Endothelial cell of umbilical vein (primary cell): ENCODE measurements at regions not wholly inside any gene's neighbourhood (a gene's known extent, or its start where the extent isn't known, plus 50 kb on each side); places are given as distances from the start of the nearest gene placed in this dataset.

Experiments used
- BruUV-seq: library from RNA; stranded (reverse); fragments of 400-500 nt; replicated peaks from 2 replicates; lab custom pipeline; 2021; lab: Mats Ljungman, UMichigan
- CTCF ChIA-PET: fragments of 300-600, 350-600 bp; sonication (Branson Sonifier 250); formaldehyde crosslinking; loops from one replicate; lab custom pipeline; 2021; ENCODE audit warnings: antibody characterized with exemption, inconsistent platforms; lab: Charles Lee
- POLR2A ChIA-PET: fragments of 300-600, 350-600 bp; sonication (Branson Sonifier 250); formaldehyde crosslinking; loops from one replicate; lab custom pipeline; 2021; ENCODE audit warnings: antibody characterized with exemption, inconsistent platforms; lab: Charles Lee
- DNase-seq: peaks from one replicate; pipeline ENCODE4 v3.0.0-alpha.2; 2011; ENCODE audit warnings: low read depth, low spot score
- FAIRE-seq: peaks from 2 replicates; lab custom pipeline; 2011; peaks lifted over from hg19 to GRCh38; lab: Jason Lieb, UNC
- H2AFZ ChIP-seq: 2 replicates; pipeline ENCODE4 v1.6.0; 2012; ENCODE audit warnings: low read depth, low read length, control low read depth, inconsistent platforms
- H3K27ac ChIP-seq: 2 replicates; pipeline ENCODE4 v1.5.1; 2011; ENCODE audit warnings: low read depth, mild to moderate bottlenecking, control low read depth, low read length, moderate library complexity; ENCODE audit not compliant: insufficient read depth
- H3K27me3 ChIP-seq, 2 experiments: 2 replicates each; pipeline versions ENCODE4 v1.6.0 to v1.6.1; 2011; ENCODE audit warnings: low read length in 2 of 2, mixed read lengths in 1 of 2; ENCODE audit not compliant: control insufficient read depth in 2 of 2, insufficient read depth in 2 of 2
- H3K36me3 ChIP-seq, 2 experiments: 2 replicates in 1 of 2; 3 replicates in 1 of 2; pipeline ENCODE4 v1.5.1; 2011; ENCODE audit warnings: low read length in 2 of 2, mild to moderate bottlenecking in 1 of 2, moderate library complexity in 1 of 2; ENCODE audit not compliant: control insufficient read depth in 2 of 2, insufficient read depth in 2 of 2; ENCODE audit errors: extremely low read depth in 1 of 2
- H3K4me1 ChIP-seq: 3 replicates; pipeline ENCODE4 v1.5.1; 2011; ENCODE audit warnings: mild to moderate bottlenecking, low read length; ENCODE audit not compliant: control insufficient read depth, insufficient read depth; ENCODE audit errors: extremely low read depth
- H3K4me2 ChIP-seq: 2 replicates; pipeline ENCODE4 v1.6.1; 2011; ENCODE audit warnings: low read length, control low read depth, mixed read lengths; ENCODE audit not compliant: insufficient read depth
- H3K4me3 ChIP-seq, 3 experiments: fragments of 200-600 bp in 1 of 3; sonication (generic), shearing (Covaris generic) in 1 of 3; replicated peaks in 1 of 3; 2 replicates each; pipeline ENCODE4 v1.5.1; 2011 to 2016; ENCODE audit warnings: control low read depth in 3 of 3, low read length in 3 of 3, mild to moderate bottlenecking in 2 of 3, inconsistent platforms in 1 of 3, low read depth in 1 of 3, moderate library complexity in 1 of 3; ENCODE audit not compliant: insufficient read depth in 1 of 3
- H3K79me2 ChIP-seq: 2 replicates; pipeline ENCODE4 v1.6.0; 2012; ENCODE audit warnings: low read length, inconsistent platforms; ENCODE audit not compliant: control insufficient read depth, insufficient read depth
- H3K9ac ChIP-seq: replicated peaks from 2 replicates; pipeline ENCODE3; 2011; ENCODE audit warnings: low read length, control low read depth; ENCODE audit not compliant: insufficient read depth; ENCODE audit errors: extremely low read depth
- H3K9me1 ChIP-seq: replicated peaks from 3 replicates; pipeline ENCODE4 v1.6.0; 2011; ENCODE audit warnings: mild to moderate bottlenecking, low read length; ENCODE audit not compliant: control insufficient read depth, insufficient read depth; ENCODE audit errors: extremely low read depth
- H3K9me3 ChIP-seq: replicated peaks from 2 replicates; pipeline ENCODE4 v1.5.1; 2012; ENCODE audit warnings: low read length, inconsistent platforms; ENCODE audit not compliant: control insufficient read depth, insufficient read depth
- H4K20me1 ChIP-seq: replicated peaks from 2 replicates; pipeline ENCODE3; 2011; ENCODE audit warnings: mild to moderate bottlenecking, low read length; ENCODE audit not compliant: control insufficient read depth, insufficient read depth; ENCODE audit errors: extremely low read depth
- EZH2 ChIP-seq: IDR thresholded peaks from 2 replicates; pipeline ENCODE4 v1.6.1; 2012; ENCODE audit warnings: borderline replicate concordance, low read depth, mild to moderate bottlenecking, moderate library complexity, low read length, inconsistent platforms; ENCODE audit not compliant: severe bottlenecking
- FOS ChIP-seq: IDR thresholded peaks from 2 replicates; pipeline ENCODE4 v1.6.1; 2011; ENCODE audit warnings: mild to moderate bottlenecking, low read length, moderate library complexity, borderline replicate concordance; ENCODE audit not compliant: insufficient read depth
- GATA2 ChIP-seq: IDR thresholded peaks from 2 replicates; pipeline ENCODE4 v1.7.0; 2011; ENCODE audit warnings: low read depth, mild to moderate bottlenecking, moderate library complexity, mixed read lengths, low read length; ENCODE audit not compliant: insufficient read length, insufficient read depth
- JUN ChIP-seq: IDR thresholded peaks from 2 replicates; pipeline ENCODE4 v1.6.1; 2011; ENCODE audit warnings: borderline replicate concordance, low read depth; ENCODE audit not compliant: insufficient read length, insufficient read depth
- MAX ChIP-seq: IDR thresholded peaks from 2 replicates; pipeline ENCODE4 v1.6.1; 2011; ENCODE audit not compliant: insufficient read depth, insufficient read length
- MYC ChIP-seq: IDR thresholded peaks from one replicate; pipeline ENCODE4 v1.6.1; 2011; ENCODE audit warnings: mild to moderate bottlenecking, low read depth, low read length
- POLR2A ChIP-seq: IDR thresholded peaks from 2 replicates; pipeline ENCODE4 v1.6.1; 2012; ENCODE audit warnings: low read depth, mild to moderate bottlenecking, control low read depth, low read length
- POLR2AphosphoS5 ChIP-seq: IDR thresholded peaks from 2 replicates; pipeline ENCODE4 v1.6.1; 2012; ENCODE audit warnings: low read depth, mild to moderate bottlenecking, control low read depth, low read length, moderate library complexity; ENCODE audit not compliant: insufficient read depth
- dilution Hi-C: fragments of 300-500 bp; cut with MboI; formaldehyde crosslinking; loops from one replicate; pipeline ENCODE4 v1.15.0; 2019; ENCODE audit warnings: low sequenced_read_pairs; ENCODE audit not compliant: extremely low pct_ligation_motif_present
- intact Hi-C: fragments of 100-400 bp; cut with micrococcal nuclease; formaldehyde crosslinking; loops from one replicate; pipeline ENCODE4 v1.10.0; 2022
- TF ChIP-seq, protein P1 (sequence below), 2 donors: IDR thresholded peaks; 1 replicate in 1 of 2; 2 replicates in 1 of 2; pipeline ENCODE4 v1.5.1; 2011; ENCODE audit warnings: low read length in 2 of 2, mild to moderate bottlenecking in 2 of 2, moderate library complexity in 2 of 2, control low read depth in 1 of 2, inconsistent platforms in 1 of 2, low read depth in 1 of 2; ENCODE audit not compliant: insufficient read depth in 1 of 2; ENCODE audit errors: extremely low read depth in 1 of 2

GRCh38 chr5:100448111-100448528 lies 87.1 kb upstream of the FAM174A start:
- FAIRE-seq: no peak
- no peak for DNase-seq
- BruUV-seq: no TSS peak
- Histone ChIP-seq H3K27me3 (no peaks in the 10 kb centered on the region), H3K4me2 (no peak overlapping the region), H3K79me2 (no peaks in the 10 kb centered on the region), H3K4me3 (no peak overlapping the region), H3K9me3 (no peaks in the 10 kb centered on the region), H4K20me1 (no peaks in the 10 kb centered on the region), H2AFZ (no peak overlapping the region), H3K27ac (no peak overlapping the region), H3K36me3 (no peaks in the 10 kb centered on the region), H3K4me1 (no peaks in the 10 kb centered on the region), H3K9me1 (no peaks in the 10 kb centered on the region), H3K9ac (no peak overlapping the region)
- intact Hi-C loops: no loop called here
- TF ChIP-seq MYC (no peak), POLR2A (no peak), GATA2 (no peak)
- ChIA-PET CTCF (interaction anchor here (1.3 kb wide), 1 partner anchor 18 kb away, joined by 3 read pairs; no protein-coding TSS in a partner anchor), POLR2A (interaction anchor here (0.7 kb wide), 1 partner anchor 455 kb away, joined by 3 read pairs; the partner anchor contains the start of gene ST8SIA4)
- dilution Hi-C loops: no loop called here

GRCh38 chr5:100446879-100447430 lies 88.2 kb upstream of the FAM174A start:
- Histone ChIP-seq H3K79me2 (no peaks in the 10 kb centered on the region), H3K27me3 (no peaks in the 10 kb centered on the region), H4K20me1 (no peaks in the 10 kb centered on the region), H3K4me1 (no peaks in the 10 kb centered on the region), H3K27ac (no peak overlapping the region), H2AFZ (no peak overlapping the region), H3K36me3 (no peaks in the 10 kb centered on the region), H3K9ac (no peak overlapping the region), H3K4me2 (no peak overlapping the region), H3K9me3 (no peaks in the 10 kb centered on the region), H3K4me3 (no peak overlapping the region), H3K9me1 (no peaks in the 10 kb centered on the region)
- no peak for DNase-seq
- BruUV-seq: no TSS peak
- CTCF ChIA-PET: no interaction called here
- TF ChIP-seq FOS: no peak
- no peak for TF ChIP-seq GATA2
- TF ChIP-seq, protein P1, sequence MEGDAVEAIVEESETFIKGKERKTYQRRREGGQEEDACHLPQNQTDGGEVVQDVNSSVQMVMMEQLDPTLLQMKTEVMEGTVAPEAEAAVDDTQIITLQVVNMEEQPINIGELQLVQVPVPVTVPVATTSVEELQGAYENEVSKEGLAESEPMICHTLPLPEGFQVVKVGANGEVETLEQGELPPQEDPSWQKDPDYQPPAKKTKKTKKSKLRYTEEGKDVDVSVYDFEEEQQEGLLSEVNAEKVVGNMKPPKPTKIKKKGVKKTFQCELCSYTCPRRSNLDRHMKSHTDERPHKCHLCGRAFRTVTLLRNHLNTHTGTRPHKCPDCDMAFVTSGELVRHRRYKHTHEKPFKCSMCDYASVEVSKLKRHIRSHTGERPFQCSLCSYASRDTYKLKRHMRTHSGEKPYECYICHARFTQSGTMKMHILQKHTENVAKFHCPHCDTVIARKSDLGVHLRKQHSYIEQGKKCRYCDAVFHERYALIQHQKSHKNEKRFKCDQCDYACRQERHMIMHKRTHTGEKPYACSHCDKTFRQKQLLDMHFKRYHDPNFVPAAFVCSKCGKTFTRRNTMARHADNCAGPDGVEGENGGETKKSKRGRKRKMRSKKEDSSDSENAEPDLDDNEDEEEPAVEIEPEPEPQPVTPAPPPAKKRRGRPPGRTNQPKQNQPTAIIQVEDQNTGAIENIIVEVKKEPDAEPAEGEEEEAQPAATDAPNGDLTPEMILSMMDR (IDR thresholded peaks at IDR 0.05; ENCODE audit: extremely low read depth in 1 of 2, insufficient read depth in 1 of 2, low read depth in 1 of 2, low read length in 2 of 2): no peak
- TF ChIP-seq POLR2AphosphoS5: no peak
- TF ChIP-seq MYC: no peak
- TF ChIP-seq EZH2: no peak
- no peak for TF ChIP-seq MAX
- no peak for TF ChIP-seq JUN
- TF ChIP-seq POLR2A: no peak
- dilution Hi-C loops (no loop called here), intact Hi-C loops (no loop called here)
- no peak for FAIRE-seq
- POLR2A ChIA-PET: no interaction called here
